HG02763 (cell line): ENCODE measurements at regions not wholly inside any gene's neighbourhood (a gene's known extent, or its start where the extent isn't known, plus 50 kb on each side); places are given as distances from the start of the nearest gene placed in this dataset.

Experiments
- ATAC-seq: cut with Tn5 transposase; IDR thresholded peaks from one replicate; pipeline ENCODE4 v1.9.1; 2021; ENCODE audit warnings: mild to moderate bottlenecking, moderate library complexity; ENCODE audit not compliant: unreplicated experiment

DNA sequence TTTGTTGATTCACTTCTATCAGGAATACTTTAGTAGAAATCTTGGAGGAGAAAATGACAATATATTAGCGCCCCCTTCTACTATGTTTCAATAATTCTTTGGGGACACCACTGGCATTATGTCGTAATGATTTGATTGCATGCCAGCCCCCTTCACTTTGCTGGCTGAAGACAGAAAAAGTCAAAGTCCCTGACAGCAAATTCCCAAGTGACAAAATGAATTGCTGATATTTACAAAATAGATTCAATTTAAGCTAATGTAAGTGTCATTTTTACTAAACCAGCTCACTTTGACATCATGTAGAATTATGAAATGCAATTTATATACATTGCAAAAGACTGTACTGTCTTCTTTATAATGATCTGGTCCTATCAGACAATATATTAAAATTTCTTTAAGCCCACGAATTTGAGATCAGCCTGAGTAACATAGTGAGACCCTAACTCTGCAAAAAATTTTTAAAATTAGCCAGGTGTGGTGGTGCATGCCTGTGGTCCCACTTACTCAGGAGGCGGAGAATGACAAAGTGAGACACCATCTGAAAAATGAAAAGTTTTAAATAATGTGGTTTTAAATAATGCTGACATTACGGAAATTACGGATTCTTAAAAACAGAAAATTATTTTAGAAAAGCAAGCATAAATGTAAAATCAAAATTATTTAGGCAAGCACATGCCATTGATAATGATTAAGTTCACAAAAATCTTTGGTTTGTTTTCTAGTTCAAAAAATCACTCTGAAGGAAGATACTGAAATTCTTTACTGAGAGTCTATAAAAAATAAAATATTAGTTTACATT is 520.1 kb upstream of the PKDCC start:
- ATAC-seq, result no peak

DNA sequence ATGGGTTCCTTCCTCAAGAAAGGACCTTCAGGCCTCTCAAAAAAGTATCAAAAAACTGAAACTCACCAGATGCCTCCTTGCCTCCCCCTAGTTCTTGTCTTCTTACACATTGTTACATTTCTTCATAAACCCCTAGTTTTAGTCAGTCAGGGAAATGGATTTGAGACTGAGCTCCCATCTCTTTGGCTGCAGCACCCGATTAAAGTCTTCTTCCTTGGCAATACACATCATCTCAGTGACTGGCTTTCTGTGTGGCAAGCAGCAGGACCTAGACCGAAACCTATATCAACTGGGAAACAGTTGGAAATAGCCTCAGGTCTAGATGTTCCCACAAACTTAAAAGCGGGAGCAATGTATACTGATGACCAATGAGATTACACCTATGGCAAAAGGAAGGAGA is 512.2 kb upstream of the PKDCC start:
- ATAC-seq, result no peak

DNA sequence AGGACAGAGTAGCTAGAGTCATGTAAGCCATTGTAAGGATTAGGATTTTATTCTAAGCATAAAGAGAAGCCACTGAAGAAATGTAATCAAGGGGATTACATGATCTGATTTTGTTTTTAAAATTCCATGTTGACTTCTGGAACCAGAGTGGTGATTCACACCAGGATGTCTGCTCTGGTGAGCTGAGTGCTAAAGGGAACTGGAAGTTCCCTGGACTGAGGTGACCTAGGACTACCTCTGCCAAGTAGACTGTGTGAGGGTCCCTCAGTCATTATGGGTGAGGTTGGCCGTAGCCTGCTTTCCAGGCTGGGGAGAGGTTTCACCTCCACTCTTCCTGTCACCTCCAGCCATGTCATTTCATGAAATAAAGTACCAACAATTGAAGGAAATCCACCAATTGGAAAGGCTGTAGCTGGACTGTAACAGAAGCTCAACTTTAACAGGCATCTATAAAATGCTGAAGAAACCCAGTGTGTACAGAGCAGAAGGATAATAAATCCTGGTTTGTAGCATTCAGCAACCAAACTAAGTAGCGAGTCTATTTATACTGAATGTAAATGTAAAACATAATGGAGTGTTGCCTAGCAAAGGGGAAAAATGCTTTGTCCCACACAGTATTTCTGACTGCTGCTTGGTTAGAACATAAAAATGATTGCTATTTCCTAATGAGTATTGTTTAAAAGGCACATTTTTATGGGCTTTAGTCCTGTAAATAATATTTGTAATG is 507.4 kb upstream of the PKDCC start:
- no peak for ATAC-seq

DNA sequence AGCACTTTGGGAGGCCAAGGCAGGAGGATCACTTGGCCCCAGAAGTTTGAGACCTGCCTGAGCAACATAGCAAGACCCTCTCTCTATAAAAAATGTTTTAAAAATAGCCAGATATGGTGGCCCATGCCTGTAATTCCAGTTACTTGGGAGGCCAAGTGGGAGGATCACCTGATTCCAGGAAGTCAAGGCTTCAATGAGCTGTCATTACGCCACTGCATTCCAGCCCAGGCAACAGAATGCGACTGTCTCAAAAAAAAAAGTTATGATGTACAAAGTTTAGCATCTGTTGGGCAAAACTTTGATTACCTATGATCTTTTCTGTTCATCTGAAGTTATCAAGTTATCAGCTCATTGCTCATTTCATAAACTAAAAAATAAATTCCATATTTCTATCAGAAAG is 504.1 kb upstream of the PKDCC start:
- ATAC-seq, result no peak

DNA sequence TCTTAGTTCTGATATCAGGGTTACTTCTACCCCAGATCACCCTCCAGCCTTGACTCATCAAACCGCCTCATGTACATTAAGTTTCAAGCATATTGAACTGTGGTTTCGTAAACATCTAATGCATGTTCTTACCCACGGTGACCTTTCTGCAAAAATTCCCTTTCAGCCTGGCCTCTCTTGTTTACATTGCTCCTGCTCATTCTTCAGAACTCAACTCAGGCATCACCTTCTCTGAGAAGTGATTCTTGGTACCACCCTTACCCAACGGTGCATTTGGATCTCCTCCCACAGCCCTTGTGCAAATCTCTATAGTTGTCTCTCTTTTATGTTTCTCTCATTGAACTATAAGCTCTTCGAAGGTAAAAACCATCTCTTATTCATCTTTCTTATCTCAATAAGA is 503.1 kb upstream of the PKDCC start:
- ATAC-seq, result no peak

DNA sequence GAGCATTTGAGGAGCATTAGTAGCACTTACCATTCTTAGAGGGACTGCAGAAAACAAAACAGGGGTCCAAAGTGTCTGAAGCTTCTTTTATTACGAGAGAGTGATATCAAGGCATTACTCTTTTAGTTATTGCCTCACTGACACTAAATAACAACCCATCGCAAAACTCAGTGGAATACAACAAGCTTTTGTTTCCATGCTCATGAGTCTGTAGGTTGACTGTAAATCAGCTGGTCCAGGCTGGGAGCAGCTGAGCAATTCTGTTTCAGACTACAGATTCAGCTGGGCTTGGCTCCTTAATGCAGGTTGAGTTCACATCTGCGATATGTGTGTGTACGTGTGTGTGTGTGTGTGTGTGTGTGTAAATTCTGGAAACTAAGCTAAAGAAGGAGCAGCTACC is 501.8 kb upstream of the PKDCC start:
- ATAC-seq, result no peak

DNA sequence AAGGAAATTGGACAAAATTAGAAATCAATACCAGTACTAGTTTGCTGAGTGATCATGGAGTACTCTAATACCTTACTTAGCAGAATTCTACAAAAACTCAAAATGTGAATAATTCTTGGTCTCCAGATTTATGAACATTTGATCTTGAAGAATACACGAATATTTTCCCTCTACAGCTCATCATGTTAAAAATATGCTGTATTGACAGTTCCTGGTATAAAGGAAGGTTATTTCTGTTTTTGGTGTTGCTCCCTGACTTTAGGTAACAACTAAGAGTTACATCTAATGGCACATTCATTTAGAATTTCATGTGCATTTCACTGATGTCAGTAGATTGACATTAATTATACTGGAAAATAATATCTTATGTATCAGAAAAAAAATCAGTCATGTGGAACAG is 479.2 kb upstream of the PKDCC start:
- ATAC-seq, result no peak

DNA sequence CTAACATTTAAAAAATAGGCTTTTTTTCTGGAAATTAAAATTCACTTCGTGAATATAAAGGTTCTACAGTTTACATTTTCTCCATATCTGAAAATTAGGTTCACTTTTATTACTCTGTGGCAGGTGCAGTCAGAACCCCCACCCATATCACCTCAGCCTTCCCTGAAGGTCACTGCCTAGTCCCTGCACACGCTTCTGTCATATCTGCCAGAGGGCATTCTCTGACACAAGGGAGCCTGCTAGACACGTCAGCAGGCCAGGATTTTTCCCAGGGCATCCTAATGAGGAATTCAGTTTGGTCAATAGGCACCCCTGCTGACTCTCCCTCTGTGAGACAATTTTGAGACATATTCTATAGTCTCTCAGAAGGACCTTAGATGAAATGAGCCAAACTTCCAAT is 475.7 kb upstream of the PKDCC start:
- ATAC-seq, result no peak

DNA sequence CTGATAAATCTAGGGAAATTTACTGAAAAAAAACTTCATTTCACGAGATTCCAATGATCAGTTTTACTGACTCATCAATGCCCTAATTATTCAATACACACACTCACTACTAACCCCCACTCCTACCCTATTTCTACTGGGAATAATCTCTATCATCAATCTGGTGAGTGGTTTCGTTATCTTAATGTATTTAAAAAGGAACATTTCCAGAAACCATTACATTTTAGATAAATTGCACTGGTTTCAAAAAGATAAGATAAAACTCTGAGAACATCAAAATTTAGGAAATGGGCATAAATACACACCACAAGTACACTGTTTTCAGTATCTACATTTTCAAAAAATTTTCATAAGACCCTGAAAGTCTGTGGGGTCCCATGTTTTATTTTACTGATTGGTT is 471.4 kb upstream of the PKDCC start:
- ATAC-seq, result no peak

DNA sequence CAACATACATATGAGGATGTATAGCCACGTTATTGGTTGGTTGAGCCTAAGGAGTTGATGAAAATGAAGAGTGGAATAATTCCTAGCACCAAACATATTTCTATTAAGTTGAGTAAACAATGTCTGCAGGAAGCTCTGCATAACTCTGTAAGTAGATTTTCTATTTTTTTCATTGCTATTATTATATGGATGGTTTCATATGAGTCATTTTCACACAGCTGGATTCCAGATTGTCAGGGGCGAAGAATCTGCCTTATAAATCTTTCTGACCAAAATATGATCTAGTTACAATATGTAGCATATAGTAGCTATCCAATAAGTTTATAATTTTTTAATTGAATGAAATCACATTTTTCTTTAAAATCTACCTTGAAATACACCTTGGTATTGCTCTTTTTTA is 468.0 kb upstream of the PKDCC start:
- ATAC-seq, result no peak

DNA sequence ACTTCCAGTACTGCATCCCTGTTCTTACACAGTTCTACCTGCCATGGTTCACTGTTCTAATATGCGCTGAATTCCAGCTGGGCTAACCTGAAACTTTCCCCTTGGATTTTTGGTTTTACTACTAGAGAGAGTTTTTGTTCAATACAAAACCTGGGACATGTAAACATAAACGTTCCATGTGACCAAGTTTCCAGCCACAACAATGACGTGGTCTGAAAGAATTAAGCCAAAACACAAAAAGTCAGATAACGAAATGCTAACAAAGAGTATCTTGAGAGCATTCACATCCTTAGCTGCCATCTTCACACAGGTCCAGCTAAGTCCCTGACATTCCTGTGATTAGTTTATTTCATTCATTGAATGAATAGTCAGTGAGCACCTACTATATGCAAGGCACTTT is 467.0 kb upstream of the PKDCC start:
- no peak for ATAC-seq

DNA sequence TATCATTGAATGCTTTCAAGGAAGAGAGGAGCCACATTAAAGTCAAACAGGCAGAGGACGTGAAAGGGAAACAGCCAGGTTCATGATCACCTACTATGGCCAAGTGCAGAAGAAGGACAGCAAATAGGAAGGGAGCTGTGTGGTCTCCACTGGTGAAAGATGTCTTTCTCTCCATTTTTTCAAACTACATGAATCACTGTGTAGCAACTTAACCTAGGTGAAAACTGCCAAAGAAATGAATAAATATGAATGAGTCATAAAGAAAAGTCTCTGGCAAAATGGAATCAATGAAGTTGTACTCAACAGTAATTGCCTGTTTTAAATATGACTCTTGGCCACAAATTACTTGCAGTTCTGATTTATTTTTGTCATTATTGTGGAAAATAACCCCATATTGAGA is 452.6 kb upstream of the PKDCC start:
- ATAC-seq, result no peak

DNA sequence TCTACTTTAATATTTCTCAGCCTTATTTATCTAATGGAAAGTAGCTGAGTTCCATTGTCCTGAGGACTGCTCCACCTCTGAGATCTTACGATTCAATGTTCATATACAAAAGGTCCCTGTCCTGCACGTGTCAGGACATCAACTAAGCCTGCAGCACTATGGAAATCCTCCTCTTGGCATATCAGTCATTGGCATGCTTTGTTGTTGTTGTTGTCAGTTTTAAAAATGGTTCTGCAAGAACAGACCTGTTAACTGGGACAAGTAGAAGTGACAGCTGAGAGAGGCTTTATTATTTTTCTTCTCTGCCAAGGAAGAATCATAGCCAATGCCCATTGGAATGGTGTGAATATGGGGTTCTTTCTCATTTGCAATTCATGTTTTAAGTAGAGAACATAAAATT is 450.1 kb upstream of the PKDCC start:
- ATAC-seq, result no peak

DNA sequence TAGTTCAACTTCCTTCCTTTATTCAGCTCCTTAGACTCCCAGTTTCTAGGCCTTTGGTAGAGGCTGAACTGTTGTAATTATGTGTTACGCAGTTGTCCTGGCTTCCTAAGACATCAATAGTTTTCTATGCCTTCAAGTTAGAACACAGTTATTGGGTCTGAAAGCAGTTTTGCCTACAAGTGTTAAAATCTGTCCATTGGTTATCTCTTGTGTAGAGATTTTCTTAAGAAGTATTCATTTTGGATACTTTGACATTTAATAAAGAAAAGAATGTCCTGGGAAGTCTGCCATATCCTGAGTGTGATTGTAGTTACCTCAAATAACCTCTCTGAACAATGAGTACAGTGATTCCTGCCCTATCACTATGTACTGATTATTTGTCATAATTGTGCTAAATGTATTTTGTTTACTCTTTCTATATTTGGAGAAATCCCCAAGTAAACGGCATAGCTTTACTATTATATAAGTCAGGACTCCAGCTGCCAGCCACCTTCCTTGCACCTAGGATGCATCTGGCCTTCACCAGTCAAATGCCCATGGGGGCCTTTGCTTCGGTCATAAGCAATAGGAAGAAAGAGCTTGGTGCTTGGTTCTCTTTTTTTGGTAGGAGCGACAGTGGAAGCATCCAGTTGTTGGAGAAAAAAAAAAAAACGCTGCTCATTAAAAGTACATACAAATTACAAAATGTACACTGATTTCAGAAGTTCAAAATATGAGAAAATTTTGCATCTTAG is 449.5 kb upstream of the PKDCC start:
- no peak for ATAC-seq

DNA sequence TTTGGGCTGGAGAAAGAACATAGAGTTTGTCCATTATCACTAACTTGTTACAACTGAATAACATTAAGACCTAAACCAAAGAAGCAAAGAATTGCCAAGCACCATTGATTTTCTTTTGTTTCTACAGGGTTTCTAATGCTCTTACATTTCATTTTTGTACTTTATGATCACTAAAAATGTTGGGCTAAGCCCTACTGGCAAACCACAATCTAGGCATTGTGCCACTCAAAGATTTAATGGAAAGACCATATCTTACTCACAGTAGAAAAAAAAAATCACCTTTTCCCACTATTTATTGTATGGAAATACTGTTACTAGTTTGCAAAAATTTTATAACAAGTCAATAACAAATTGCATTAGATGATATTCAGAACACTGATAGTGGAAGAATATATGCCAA is 447.4 kb upstream of the PKDCC start:
- ATAC-seq, result no peak

DNA sequence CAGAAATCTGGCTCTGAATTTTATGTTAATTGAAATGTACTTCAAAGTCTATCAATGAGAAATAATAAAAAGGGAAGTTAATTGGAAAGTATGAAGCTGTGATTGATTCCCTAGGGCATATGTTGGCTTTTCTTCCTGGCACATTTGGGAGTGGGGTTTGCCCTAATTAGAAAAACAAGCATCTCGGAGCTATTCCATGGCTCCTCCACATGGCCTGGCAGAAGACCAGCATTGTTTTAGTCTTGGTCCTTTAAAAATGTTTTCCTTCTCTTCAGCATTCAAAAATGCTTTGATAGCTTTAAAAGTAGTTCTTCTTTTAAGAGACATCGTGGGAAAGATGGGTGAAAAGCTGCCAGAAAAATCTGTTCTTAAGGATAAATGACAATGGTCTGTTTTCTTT is 445.5 kb upstream of the PKDCC start:
- no peak for ATAC-seq

DNA sequence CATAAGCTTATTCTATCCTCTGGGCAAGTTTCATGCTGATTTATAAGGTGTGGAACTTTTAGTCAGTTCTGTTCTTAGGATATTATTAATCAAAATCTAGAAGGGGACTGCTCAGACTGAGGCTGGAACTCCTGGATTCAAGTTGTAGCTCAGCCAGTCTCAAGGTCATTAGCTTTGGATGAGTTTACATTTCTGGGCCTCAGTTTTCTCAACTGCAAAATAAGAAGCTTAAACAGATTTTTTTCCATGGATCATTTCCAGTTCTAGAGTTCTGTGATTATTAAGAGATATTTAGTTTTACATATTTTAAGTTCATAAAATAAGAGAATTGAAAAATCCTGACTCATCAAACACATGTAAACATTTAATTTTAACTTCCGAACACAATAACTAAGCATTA is 442.5 kb upstream of the PKDCC start:
- ATAC-seq, result no peak

DNA sequence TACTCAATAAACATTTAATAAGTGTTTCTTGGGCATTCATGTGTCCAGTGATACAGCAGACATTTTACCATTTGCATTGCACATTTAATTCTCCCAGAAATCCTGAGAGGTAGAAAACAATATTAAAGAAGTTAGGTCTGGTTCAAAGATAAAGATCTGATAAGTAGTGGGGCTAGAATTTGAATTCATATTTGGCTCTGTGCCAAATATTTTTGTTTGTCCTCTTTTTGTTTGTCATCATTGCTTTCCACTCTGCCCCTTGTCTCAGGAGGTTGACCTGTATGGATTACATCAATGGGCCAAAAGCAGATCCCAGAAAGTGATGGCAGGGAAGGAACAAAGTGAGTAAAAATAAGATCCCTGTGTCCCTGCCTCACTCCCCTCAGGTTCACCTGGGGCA is 441.9 kb upstream of the PKDCC start:
- ATAC-seq, result no peak

DNA sequence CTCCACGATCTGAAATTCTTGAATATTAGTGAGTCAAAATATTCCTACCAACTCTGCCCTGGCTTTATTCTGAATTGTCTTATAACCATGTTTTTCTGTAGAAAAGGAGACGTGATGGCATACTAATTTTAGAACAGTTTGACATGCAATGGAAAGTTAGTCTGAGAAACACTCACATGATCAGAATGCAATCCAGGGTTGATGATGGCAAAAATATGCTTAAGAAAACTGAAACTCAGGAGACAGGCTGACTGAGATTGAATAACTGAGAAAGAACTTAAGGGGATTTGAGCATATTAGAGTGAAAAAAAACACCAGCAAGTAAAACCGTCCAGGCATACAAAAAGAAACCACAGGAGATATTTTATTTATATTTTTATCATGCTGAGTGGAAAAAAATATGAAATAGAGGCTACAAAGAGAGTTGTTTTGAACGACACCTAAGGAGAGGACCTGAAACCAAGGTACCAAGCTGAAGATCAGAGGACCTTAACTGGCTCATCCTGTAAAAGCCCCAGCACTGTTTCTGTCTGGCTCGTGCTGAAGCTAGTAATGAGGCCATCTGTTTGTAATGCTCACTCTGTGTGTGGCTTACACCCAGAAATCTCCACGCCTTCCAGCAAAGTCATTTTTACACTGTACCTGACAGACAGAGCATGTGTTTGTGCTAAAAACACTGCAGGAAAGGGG is 437.2 kb upstream of the PKDCC start:
- ATAC-seq, result no peak

DNA sequence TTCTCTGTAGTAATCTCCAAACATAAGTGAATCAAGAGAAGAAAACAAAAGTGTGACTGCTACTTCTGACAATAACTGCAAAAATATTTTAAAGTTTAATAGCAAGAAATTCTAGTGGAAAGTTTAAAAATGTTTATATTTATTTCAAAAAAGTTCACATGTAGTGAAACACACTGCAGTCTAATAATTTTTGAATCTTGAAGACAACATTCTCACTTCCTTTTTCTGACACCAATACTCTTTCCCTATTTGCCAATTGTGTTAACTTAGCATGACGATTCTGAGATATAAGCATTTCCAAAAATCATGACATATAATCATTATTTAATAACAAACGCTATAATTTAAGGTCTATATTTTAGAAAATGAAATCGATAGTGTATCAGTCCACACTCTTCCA is 429.1 kb upstream of the PKDCC start:
- no peak for ATAC-seq

DNA sequence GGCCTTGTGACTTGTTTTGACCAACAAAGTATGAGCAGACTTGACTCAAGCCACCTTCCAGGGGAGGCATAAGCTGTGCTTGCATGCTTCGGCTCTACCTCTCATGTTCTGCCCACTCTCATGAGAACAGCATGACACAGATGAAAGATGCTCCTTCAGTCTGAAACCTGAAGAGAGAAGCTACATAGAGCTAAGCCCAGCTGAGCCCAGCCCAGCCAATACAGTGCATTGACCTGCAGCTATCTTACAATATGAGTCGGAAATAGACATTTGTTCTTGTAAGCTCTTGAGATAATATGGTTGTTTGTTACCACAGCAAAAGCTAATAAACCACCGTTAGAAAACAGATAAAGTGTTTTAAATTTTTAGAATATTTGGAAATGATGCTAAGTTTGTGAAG is 426.7 kb upstream of the PKDCC start:
- ATAC-seq, result no peak
